Common myeloid progenitor, CD34-positive (primary cell): ENCODE measurements at regions not wholly inside any gene's neighbourhood (a gene's known extent, or its start where the extent isn't known, plus 50 kb on each side); places are given as distances from the start of the nearest gene placed in this dataset.
"Not testable (repeated sequence)": the region's sequence is repeated elsewhere in the genome, so short reads cannot be mapped to it uniquely, and the experiment has no call there.

ENCODE experiments used
- CTCF ChIA-PET: fragments of 350-600 bp; sonication (Branson Sonifier 250); formaldehyde crosslinking; loops from one replicate; lab custom pipeline; 2021; ENCODE audit warnings: antibody characterized with exemption; lab: Charles Lee
- POLR2A ChIA-PET: fragments of 350-600 bp; sonication (Branson Sonifier 250); formaldehyde crosslinking; loops from one replicate; lab custom pipeline; 2021; ENCODE audit warnings: antibody characterized with exemption; lab: Charles Lee
- DNase-seq, 3 donors: peaks; one replicate each; pipeline versions ENCODE4 v3.0.0 to v3.0.0-alpha.2; 2013
- H3K27ac ChIP-seq, 2 experiments: 1 replicate in 1 of 2; 2 replicates in 1 of 2; pipeline ENCODE4 v1.7.0; 2013; ENCODE audit warnings: inconsistent platforms in 2 of 2, low read length in 2 of 2, mild to moderate bottlenecking in 2 of 2, low read depth in 1 of 2, moderate library complexity in 1 of 2; ENCODE audit not compliant: severe bottlenecking in 2 of 2, insufficient read depth in 1 of 2, poor library complexity in 1 of 2
- H3K27me3 ChIP-seq, 5 experiments: replicated peaks in 2 of 5; 1 replicate in 3 of 5; 2 replicates in 2 of 5; pipeline versions ENCODE4 v1.6.1 to v1.7.0; 2013; ENCODE audit warnings: low read length in 4 of 5, mild to moderate bottlenecking in 2 of 5, moderate library complexity in 2 of 5, inconsistent platforms in 1 of 5; ENCODE audit not compliant: insufficient read depth in 5 of 5, control insufficient read depth in 4 of 5
- H3K36me3 ChIP-seq, 4 experiments: 1 replicate in 2 of 4; 2 replicates in 2 of 4; pipeline versions ENCODE4 v1.6.1 to v1.7.0; 2013; ENCODE audit warnings: low read length in 3 of 4, control low read depth in 1 of 4, mild to moderate bottlenecking in 1 of 4; ENCODE audit not compliant: control insufficient read depth in 4 of 4, insufficient read depth in 4 of 4
- H3K4me1 ChIP-seq, 4 experiments: 1 replicate in 3 of 4; 2 replicates in 1 of 4; pipeline versions ENCODE4 v1.6.1 to v1.7.1; 2013; ENCODE audit warnings: low read length in 3 of 4, mild to moderate bottlenecking in 3 of 4, control low read depth in 1 of 4, inconsistent platforms in 1 of 4, moderate library complexity in 1 of 4; ENCODE audit not compliant: control insufficient read depth in 4 of 4, insufficient read depth in 4 of 4; ENCODE audit errors: control extremely low read depth in 1 of 4
- H3K4me3 ChIP-seq, 7 experiments: 1 replicate in 4 of 7; 2 replicates in 3 of 7; pipeline versions ENCODE4 v1.5.1 to v1.7.0; 2013; ENCODE audit warnings: mild to moderate bottlenecking in 7 of 7, low read length in 6 of 7, moderate library complexity in 6 of 7, inconsistent platforms in 2 of 7, low read depth in 2 of 7, control low read depth in 1 of 7; ENCODE audit not compliant: insufficient read depth in 4 of 7, control insufficient read depth in 1 of 7; ENCODE audit errors: extremely low read depth in 1 of 7
- H3K9me3 ChIP-seq, 5 experiments: 1 replicate in 4 of 5; 2 replicates in 1 of 5; pipeline versions ENCODE4 v1.6.1 to v1.7.1; 2013; ENCODE audit warnings: low read length in 4 of 5, mild to moderate bottlenecking in 2 of 5, inconsistent platforms in 1 of 5, low read depth in 1 of 5, moderate library complexity in 1 of 5; ENCODE audit not compliant: control insufficient read depth in 4 of 5, insufficient read depth in 2 of 5; ENCODE audit errors: control extremely low read depth in 1 of 5
- WGBS: methylation state at CpG from one replicate; pipeline ENCODE4 v1.1.5; 2013; ENCODE audit not compliant: insufficient coverage; 5-methylcytosine and 5-hydroxymethylcytosine counted together

- H3K9me3 ChIP-seq, H3K36me3 ChIP-seq, POLR2A ChIA-PET, H3K4me1 ChIP-seq, H3K27me3 ChIP-seq, CTCF ChIA-PET, H3K4me3 ChIP-seq, H3K27ac ChIP-seq, DNase-seq: not testable (repeated sequence)
- 100% methylated on average over 3 of the region's 8 CpGs for WGBS
Observed at GRCh38 chr12:17564630-17565029, 525.4 kb downstream of the RERGL start.

GRCh38 chr12:17550011-17550410, 540.0 kb downstream of the RERGL start:
- ChIA-PET POLR2A (no interaction called here), CTCF (no interaction called here)
- Histone ChIP-seq H3K4me3 (no peak overlapping the region), H3K4me1 (no peaks in the 10 kb centered on the region), H3K27me3 (no peaks in the 10 kb centered on the region), H3K27ac (no peak overlapping the region), H3K9me3 (peaks cover 0 to 6% (median under 1%) of the 10 kb centered on the region in 5 experiments), H3K36me3 (no peaks in the 10 kb centered on the region)
- DNase-seq = no peak
- 80% methylated on average over 1 of the region's 1 CpG for WGBS

DNA sequence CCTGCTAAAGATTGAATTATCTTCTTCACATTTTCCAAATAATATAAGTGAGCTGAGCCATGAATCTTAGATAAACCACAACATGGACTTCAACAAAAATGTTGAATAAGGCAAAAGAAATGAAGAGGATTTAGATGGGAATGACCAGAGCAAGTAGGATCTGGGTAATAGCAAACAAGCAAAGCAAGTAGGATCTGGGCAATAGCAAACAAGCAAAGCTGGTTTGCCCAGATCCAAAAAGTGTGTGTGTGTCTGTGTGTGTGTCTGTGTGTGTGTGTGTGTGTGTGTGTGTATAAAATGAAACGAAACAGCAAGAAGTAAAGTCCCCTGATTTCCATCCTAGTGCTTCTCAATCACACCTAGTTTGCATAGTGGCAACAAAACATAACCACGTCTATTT, 549.1 kb downstream of the RERGL start:
- Histone ChIP-seq H3K36me3 (no peaks in the 10 kb centered on the region), H3K4me3 (no peak overlapping the region), H3K27me3 (no peaks in the 10 kb centered on the region), H3K9me3 (peaks cover 0 to 8% (median 0%) of the 10 kb centered on the region in 5 experiments), H3K4me1 (no peaks in the 10 kb centered on the region), H3K27ac (no peak overlapping the region)
- CTCF ChIA-PET = no interaction called here
- WGBS = 100% methylated on average over 1 of the region's 2 CpGs
- DNase-seq = no peak
- POLR2A ChIA-PET = no interaction called here

GRCh38 chr12:17528394-17528793, 561.6 kb downstream of the RERGL start:
- POLR2A ChIA-PET = no interaction called here
- no peaks in the 10 kb centered on the region for H3K9me3 ChIP-seq
- H3K4me1 ChIP-seq = no peaks in the 10 kb centered on the region
- H3K36me3 ChIP-seq = no peaks in the 10 kb centered on the region
- 44% methylated on average over 1 of the region's 2 CpGs for WGBS
- DNase-seq = no peak
- CTCF ChIA-PET = no interaction called here
- H3K4me3 ChIP-seq = no peak overlapping the region
- no peak overlapping the region for H3K27ac ChIP-seq
- H3K27me3 ChIP-seq = no peaks in the 10 kb centered on the region

GRCh38 chr12:17527021-17527420, 563.0 kb downstream of the RERGL start:
- Histone ChIP-seq H3K4me1 (no peaks in the 10 kb centered on the region), H3K27me3 (no peaks in the 10 kb centered on the region), H3K4me3 (no peak overlapping the region), H3K36me3 (no peaks in the 10 kb centered on the region), H3K27ac (no peak overlapping the region), H3K9me3 (no peaks in the 10 kb centered on the region)
- no peak for DNase-seq
- ChIA-PET POLR2A (no interaction called here), CTCF (no interaction called here)
- WGBS = 86% methylated on average over 1 of the region's 1 CpG

DNA sequence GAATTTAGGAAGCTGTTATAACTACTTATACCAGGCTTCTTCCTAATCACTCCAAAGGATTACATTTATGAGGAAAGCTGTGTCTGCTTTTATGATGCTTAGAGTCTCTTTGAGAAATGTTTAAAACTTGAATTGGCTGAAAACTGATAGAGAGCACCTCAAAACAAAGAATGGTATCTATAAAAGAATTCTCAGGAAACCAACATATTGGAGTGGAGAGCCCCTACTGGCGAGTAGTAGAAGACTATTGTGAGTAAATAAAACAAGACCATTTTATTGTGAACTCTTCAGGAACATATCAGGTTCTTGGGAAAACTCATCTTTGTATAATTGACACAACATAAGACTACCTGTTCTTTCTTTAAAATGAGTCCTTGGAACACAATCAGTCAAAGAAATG, 578.6 kb downstream of the RERGL start:
- POLR2A ChIA-PET = no interaction called here
- Histone ChIP-seq H3K4me3 (no peak overlapping the region), H3K9me3 (no peaks in the 10 kb centered on the region), H3K27me3 (no peaks in the 10 kb centered on the region), H3K27ac (no peak overlapping the region), H3K36me3 (no peaks in the 10 kb centered on the region), H3K4me1 (no peaks in the 10 kb centered on the region)
- DNase-seq = no peak
- no CpG with 5 or more reads among the region's 1 CpG for WGBS
- CTCF ChIA-PET = no interaction called here

GRCh38 chr12:17507336-17507735, 582.7 kb downstream of the RERGL start:
- H3K4me1 ChIP-seq = no peaks in the 10 kb centered on the region
- no peaks in the 10 kb centered on the region for H3K27me3 ChIP-seq
- ChIA-PET CTCF (interaction anchor here (1.2 kb wide), 1 partner anchor 16 kb away, joined by 3 read pairs; no protein-coding TSS in a partner anchor), POLR2A (no interaction called here)
- H3K4me3 ChIP-seq = no peak overlapping the region
- DNase-seq = no peak
- no peaks in the 10 kb centered on the region for H3K36me3 ChIP-seq
- no peaks in the 10 kb centered on the region for H3K9me3 ChIP-seq
- H3K27ac ChIP-seq = no peak overlapping the region
- WGBS = 94% methylated on average over 5 of the region's 5 CpGs
